ENCODE measurements at regions not wholly inside any gene's neighbourhood (a gene's known extent, or its start where the extent isn't known, plus 50 kb on each side); places are given as distances from the start of the nearest gene placed in this dataset.

GRCh38 chr6:144654506-144654905 lies 369.4 kb downstream of the UTRN start:
- no peak overlapping the region for H3K27ac ChIP-seq (ENCODE audit: low read depth, low read length)
- no peak overlapping the region for H2BK120ac ChIP-seq (ENCODE audit: low read depth, low read length)
- H4K5ac ChIP-seq (ENCODE audit: low read length), result no peak overlapping the region
- no peak overlapping the region for H2AK5ac ChIP-seq (ENCODE audit: low read length)
- H3K4ac ChIP-seq (ENCODE audit: low read depth, low read length), result no peak overlapping the region
- H2BK15ac ChIP-seq (replicated peaks; ENCODE audit: low read depth), result no peak overlapping the region
- H3K56ac ChIP-seq (ENCODE audit: low read length), result no peak overlapping the region
- H4K8ac ChIP-seq (ENCODE audit: low read depth, low read length), result no peak overlapping the region
- no peak overlapping the region for H3K9ac ChIP-seq (ENCODE audit: low read length)
- no peak for DNase-seq
- H3K27me3 ChIP-seq (ENCODE audit: insufficient read depth, low read length, poor library complexity), result no peaks in the 10 kb centered on the region
- no peaks in the 10 kb centered on the region for H3K79me1 ChIP-seq (ENCODE audit: low read length)
- H3K18ac ChIP-seq (ENCODE audit: low read length), result no peak overlapping the region
- H3K4me3 ChIP-seq (ENCODE audit: low read length), result no peak overlapping the region
- no peaks in the 10 kb centered on the region for H3K79me2 ChIP-seq (ENCODE audit: control insufficient read depth, insufficient read depth, low read length)
- H3K4me2 ChIP-seq (ENCODE audit: low read length), result no peak overlapping the region
- no peaks in the 10 kb centered on the region for H3K36me3 ChIP-seq (ENCODE audit: control insufficient read depth, insufficient read depth, low read length)
- no CpG with 5 or more reads among the region's 1 CpG for WGBS (ENCODE audit: extremely low coverage, insufficient coverage, low lambda C conversion rate)
- peaks cover 7% of the 10 kb centered on the region for H3K4me1 ChIP-seq (ENCODE audit: control insufficient read depth, low read depth, low read length)
- no peak overlapping the region for H3K23ac ChIP-seq (ENCODE audit: low read length)
- H2BK5ac ChIP-seq (ENCODE audit: low read length), result no peak overlapping the region

- Histone ChIP-seq H3K4ac (ENCODE audit: low read depth, low read length) (no peak overlapping the region), H2BK120ac (ENCODE audit: low read depth, low read length) (no peak overlapping the region)
Observed at GRCh38 chr6:144655376-144655775, 370.2 kb downstream of the UTRN start.

GRCh38 chr6:144657691-144658090 lies 372.6 kb downstream of the UTRN start:
- H3K79me2 ChIP-seq (ENCODE audit: control insufficient read depth, insufficient read depth, low read length), result no peaks in the 10 kb centered on the region
- WGBS (ENCODE audit: extremely low coverage, insufficient coverage, low lambda C conversion rate), result no CpG with 5 or more reads among the region's 2 CpGs
- no peak overlapping the region for H3K23ac ChIP-seq (ENCODE audit: low read length)
- no peak overlapping the region for H3K4me2 ChIP-seq (ENCODE audit: low read length)
- no peak overlapping the region for H3K27ac ChIP-seq (ENCODE audit: low read depth, low read length)
- H2AK5ac ChIP-seq (ENCODE audit: low read length), result no peak overlapping the region
- no peak overlapping the region for H3K4me3 ChIP-seq (ENCODE audit: low read length)
- peaks cover 11% of the 10 kb centered on the region for H3K4me1 ChIP-seq (ENCODE audit: control insufficient read depth, low read depth, low read length)
- H3K79me1 ChIP-seq (ENCODE audit: low read length), result no peaks in the 10 kb centered on the region
- H3K18ac ChIP-seq (ENCODE audit: low read length), result peak overlapping the region; percentile 68
- no peak overlapping the region for H2BK15ac ChIP-seq (replicated peaks; ENCODE audit: low read depth)
- H3K4ac ChIP-seq (ENCODE audit: low read depth, low read length), result no peak overlapping the region
- no peak overlapping the region for H4K5ac ChIP-seq (ENCODE audit: low read length)
- no peaks in the 10 kb centered on the region for H3K27me3 ChIP-seq (ENCODE audit: insufficient read depth, low read length, poor library complexity)
- DNase-seq, result peak; percentile 46
- no peak overlapping the region for H3K9ac ChIP-seq (ENCODE audit: low read length)
- no peak overlapping the region for H2BK120ac ChIP-seq (ENCODE audit: low read depth, low read length)
- no peak overlapping the region for H3K56ac ChIP-seq (ENCODE audit: low read length)
- H4K8ac ChIP-seq (ENCODE audit: low read depth, low read length), result no peak overlapping the region
- H3K36me3 ChIP-seq (ENCODE audit: control insufficient read depth, insufficient read depth, low read length), result no peaks in the 10 kb centered on the region
- H2BK5ac ChIP-seq (ENCODE audit: low read length), result no peak overlapping the region

More at GRCh38 chr6:144655376-144655775, 370.2 kb downstream of the UTRN start:
- H4K8ac ChIP-seq (ENCODE audit: low read depth, low read length), result no peak overlapping the region
- no peaks in the 10 kb centered on the region for H3K79me2 ChIP-seq (ENCODE audit: control insufficient read depth, insufficient read depth, low read length)
- no peak overlapping the region for H3K4me2 ChIP-seq (ENCODE audit: low read length)
- no peak overlapping the region for H3K56ac ChIP-seq (ENCODE audit: low read length)
- H3K36me3 ChIP-seq (ENCODE audit: control insufficient read depth, insufficient read depth, low read length), result no peaks in the 10 kb centered on the region
- H3K27ac ChIP-seq (ENCODE audit: low read depth, low read length), result no peak overlapping the region
- no peak overlapping the region for H3K18ac ChIP-seq (ENCODE audit: low read length)
- H2AK5ac ChIP-seq (ENCODE audit: low read length), result no peak overlapping the region
- H3K4me3 ChIP-seq (ENCODE audit: low read length), result no peak overlapping the region
- no peak for DNase-seq
- peaks cover 7% of the 10 kb centered on the region for H3K4me1 ChIP-seq (ENCODE audit: control insufficient read depth, low read depth, low read length)
- H3K9ac ChIP-seq (ENCODE audit: low read length), result no peak overlapping the region
- H4K5ac ChIP-seq (ENCODE audit: low read length), result no peak overlapping the region
- H3K27me3 ChIP-seq (ENCODE audit: insufficient read depth, low read length, poor library complexity), result no peaks in the 10 kb centered on the region
- H2BK5ac ChIP-seq (ENCODE audit: low read length), result no peak overlapping the region
- no peak overlapping the region for H3K23ac ChIP-seq (ENCODE audit: low read length)
- no peaks in the 10 kb centered on the region for H3K79me1 ChIP-seq (ENCODE audit: low read length)
- WGBS (ENCODE audit: extremely low coverage, insufficient coverage, low lambda C conversion rate), result no CpG with 5 or more reads among the region's 1 CpG
- H2BK15ac ChIP-seq (replicated peaks; ENCODE audit: low read depth), result no peak overlapping the region

GRCh38 chr6:144659202-144660182 lies 374.4 kb downstream of the UTRN start:
- Histone ChIP-seq H3K36me3 (ENCODE audit: control insufficient read depth, insufficient read depth, low read length) (no peaks in the 10 kb centered on the region), H2BK120ac (ENCODE audit: low read depth, low read length) (no peak overlapping the region), H3K9ac (ENCODE audit: low read length) (no peak overlapping the region), H3K27me3 (ENCODE audit: insufficient read depth, low read length, poor library complexity) (no peaks in the 10 kb centered on the region), H3K56ac (ENCODE audit: low read length) (no peak overlapping the region), H3K79me1 (ENCODE audit: low read length) (no peaks in the 10 kb centered on the region), H3K18ac (ENCODE audit: low read length) (peak overlapping the region; percentile 47), H3K4me2 (ENCODE audit: low read length) (no peak overlapping the region), H3K23ac (ENCODE audit: low read length) (no peak overlapping the region), H3K79me2 (ENCODE audit: control insufficient read depth, insufficient read depth, low read length) (no peaks in the 10 kb centered on the region), H4K5ac (ENCODE audit: low read length) (no peak overlapping the region), H2AK5ac (ENCODE audit: low read length) (no peak overlapping the region), H3K4me3 (ENCODE audit: low read length) (no peak overlapping the region), H3K4me1 (ENCODE audit: control insufficient read depth, low read depth, low read length) (peaks cover 14% of the 10 kb centered on the region), H4K8ac (ENCODE audit: low read depth, low read length) (no peak overlapping the region), H2BK15ac (replicated peaks; ENCODE audit: low read depth) (no peak overlapping the region), H2BK5ac (ENCODE audit: low read length) (no peak overlapping the region), H3K27ac (ENCODE audit: low read depth, low read length) (no peak overlapping the region), H3K4ac (ENCODE audit: low read depth, low read length) (peak overlapping the region; percentile 31)
- DNase-seq, result peak; percentile 84
- WGBS (ENCODE audit: extremely low coverage, insufficient coverage, low lambda C conversion rate), result 100% methylated on average over 2 of the region's 14 CpGs

- Histone ChIP-seq H3K27me3 (ENCODE audit: insufficient read depth, low read length, poor library complexity) (no peaks in the 10 kb centered on the region), H2AK5ac (ENCODE audit: low read length) (no peak overlapping the region)
Observed at GRCh38 chr6:144660561-144661115, 375.5 kb downstream of the UTRN start.

More at GRCh38 chr6:144660561-144661115, 375.5 kb downstream of the UTRN start:
- WGBS (ENCODE audit: extremely low coverage, insufficient coverage, low lambda C conversion rate), result no CpG with 5 or more reads among the region's 7 CpGs
- Histone ChIP-seq H2BK120ac (ENCODE audit: low read depth, low read length) (no peak overlapping the region), H3K4me3 (ENCODE audit: low read length) (no peak overlapping the region), H3K4me2 (ENCODE audit: low read length) (no peak overlapping the region), H2BK15ac (replicated peaks; ENCODE audit: low read depth) (no peak overlapping the region), H3K4ac (ENCODE audit: low read depth, low read length) (no peak overlapping the region), H3K36me3 (ENCODE audit: control insufficient read depth, insufficient read depth, low read length) (no peaks in the 10 kb centered on the region), H3K79me2 (ENCODE audit: control insufficient read depth, insufficient read depth, low read length) (no peaks in the 10 kb centered on the region), H2BK5ac (ENCODE audit: low read length) (no peak overlapping the region), H3K23ac (ENCODE audit: low read length) (no peak overlapping the region), H4K8ac (ENCODE audit: low read depth, low read length) (no peak overlapping the region), H3K18ac (ENCODE audit: low read length) (peak overlapping the region; percentile 32), H3K27ac (ENCODE audit: low read depth, low read length) (no peak overlapping the region), H3K4me1 (ENCODE audit: control insufficient read depth, low read depth, low read length) (peaks cover 14% of the 10 kb centered on the region), H3K56ac (ENCODE audit: low read length) (no peak overlapping the region), H3K9ac (ENCODE audit: low read length) (no peak overlapping the region), H3K79me1 (ENCODE audit: low read length) (no peaks in the 10 kb centered on the region), H4K5ac (ENCODE audit: low read length) (no peak overlapping the region)
- DNase-seq, result no peak
